ENCODE measurements at regions not wholly inside any gene's neighbourhood (a gene's known extent, or its start where the extent isn't known, plus 50 kb on each side); places are given as distances from the start of the nearest gene placed in this dataset.
"Not testable (repeated sequence)": the region's sequence is repeated elsewhere in the genome, so short reads cannot be mapped to it uniquely, and the experiment has no call there.

GRCh38 chr11:129637983-129638776 lies 177.5 kb upstream of the TMEM45B start:
- Mint-ChIP-seq H3K4me3 (no peak overlapping the region), H3K27me3 (peaks cover 3% of the 10 kb centered on the region), H3K9me3 (peaks cover 3% of the 10 kb centered on the region), H3K27ac (peak overlapping the region; percentile 76), H3K4me1 (ENCODE audit: low read depth) (peaks cover 64% of the 10 kb centered on the region), H3K36me3 (ENCODE audit: low read depth) (peaks cover 2% of the 10 kb centered on the region)
- no peak for DNase-seq

GRCh38 chr11:129639300-129639699 lies 176.3 kb upstream of the TMEM45B start:
- Mint-ChIP-seq H3K36me3 (ENCODE audit: low read depth) (peaks cover 2% of the 10 kb centered on the region), H3K4me1 (ENCODE audit: low read depth) (peaks cover 75% of the 10 kb centered on the region), H3K27ac (peak overlapping the region; percentile 85), H3K27me3 (peaks cover 4% of the 10 kb centered on the region), H3K9me3 (peaks cover 3% of the 10 kb centered on the region), H3K4me3 (no peak overlapping the region)
- no peak for DNase-seq

- no peak for DNase-seq
- Mint-ChIP-seq H3K36me3 (ENCODE audit: low read depth) (peaks cover 2% of the 10 kb centered on the region), H3K9me3 (peaks cover 3% of the 10 kb centered on the region), H3K4me3 (no peak overlapping the region), H3K27ac (peak overlapping the region; percentile 85), H3K4me1 (ENCODE audit: low read depth) (peaks cover 83% of the 10 kb centered on the region), H3K27me3 (peaks cover 10% of the 10 kb centered on the region)
These were observed 175.0 kb upstream of the TMEM45B start for GRCh38 chr11:129640671-129641070.

GRCh38 chr11:129643031-129643721 lies 172.5 kb upstream of the TMEM45B start:
- H3K4me3 Mint-ChIP-seq: peak overlapping the region; percentile 53
- peaks cover 3% of the 10 kb centered on the region for H3K9me3 Mint-ChIP-seq

GRCh38 chr11:129644326-129644725 lies 171.3 kb upstream of the TMEM45B start:
- H3K9me3 Mint-ChIP-seq: peaks cover 3% of the 10 kb centered on the region
- peak overlapping the region; percentile 76 for H3K27ac Mint-ChIP-seq
- H3K27me3 Mint-ChIP-seq: peaks cover 10% of the 10 kb centered on the region
- H3K36me3 Mint-ChIP-seq (ENCODE audit: low read depth): peaks cover 2% of the 10 kb centered on the region
- DNase-seq: no peak
- H3K4me3 Mint-ChIP-seq: no peak overlapping the region
- peaks cover 63% of the 10 kb centered on the region for H3K4me1 Mint-ChIP-seq (ENCODE audit: low read depth)

More at GRCh38 chr11:129643031-129643721, 172.5 kb upstream of the TMEM45B start:
- peaks cover 10% of the 10 kb centered on the region for H3K27me3 Mint-ChIP-seq
- peaks cover 2% of the 10 kb centered on the region for H3K36me3 Mint-ChIP-seq (ENCODE audit: low read depth)
- DNase-seq: no peak
- H3K27ac Mint-ChIP-seq: peak overlapping the region; percentile 95
- H3K4me1 Mint-ChIP-seq (ENCODE audit: low read depth): peaks cover 72% of the 10 kb centered on the region

- Mint-ChIP-seq H3K27me3 (peaks cover 10% of the 10 kb centered on the region), H3K36me3 (ENCODE audit: low read depth) (peaks cover 2% of the 10 kb centered on the region), H3K4me3 (no peak overlapping the region), H3K27ac (no peak overlapping the region), H3K9me3 (peaks cover 4% of the 10 kb centered on the region), H3K4me1 (ENCODE audit: low read depth) (peaks cover 47% of the 10 kb centered on the region)
- DNase-seq: no peak
These were observed 169.7 kb upstream of the TMEM45B start for GRCh38 chr11:129645943-129646342.

- H3K27ac Mint-ChIP-seq; H3K36me3 Mint-ChIP-seq (ENCODE audit: low read depth); DNase-seq; H3K27me3 Mint-ChIP-seq; H3K4me3 Mint-ChIP-seq; H3K4me1 Mint-ChIP-seq (ENCODE audit: low read depth): not testable (repeated sequence)
- peaks cover 20% of the 10 kb centered on the region for H3K9me3 Mint-ChIP-seq
These were observed 165.6 kb upstream of the TMEM45B start for GRCh38 chr11:129650044-129650443.

- no peak for DNase-seq
- Mint-ChIP-seq H3K4me3 (no peak overlapping the region), H3K4me1 (ENCODE audit: low read depth) (peaks cover 2% of the 10 kb centered on the region), H3K9me3 (peaks cover 38% of the 10 kb centered on the region), H3K36me3 (ENCODE audit: low read depth) (peaks cover 5% of the 10 kb centered on the region), H3K27ac (no peak overlapping the region), H3K27me3 (peaks cover 11% of the 10 kb centered on the region)
These were observed 162.8 kb upstream of the TMEM45B start for GRCh38 chr11:129652835-129653234.

- H3K36me3 Mint-ChIP-seq (ENCODE audit: low read depth): peaks cover 5% of the 10 kb centered on the region
- H3K4me3 Mint-ChIP-seq: no peak overlapping the region
- peaks cover 11% of the 10 kb centered on the region for H3K27me3 Mint-ChIP-seq
- H3K9me3 Mint-ChIP-seq: peaks cover 36% of the 10 kb centered on the region
- H3K4me1 Mint-ChIP-seq (ENCODE audit: low read depth): no peaks in the 10 kb centered on the region
- DNase-seq: no peak
- no peak overlapping the region for H3K27ac Mint-ChIP-seq
These were observed 160.3 kb upstream of the TMEM45B start for GRCh38 chr11:129655247-129655832.

GRCh38 chr11:129657866-129658525 lies 157.7 kb upstream of the TMEM45B start:
- no peak for DNase-seq
- Mint-ChIP-seq H3K27me3 (peaks cover 11% of the 10 kb centered on the region), H3K36me3 (ENCODE audit: low read depth) (peaks cover 3% of the 10 kb centered on the region), H3K27ac (no peak overlapping the region), H3K4me1 (ENCODE audit: low read depth) (no peaks in the 10 kb centered on the region), H3K4me3 (no peak overlapping the region), H3K9me3 (peaks cover 35% of the 10 kb centered on the region)

GRCh38 chr11:129658526-129658867 lies 157.2 kb upstream of the TMEM45B start:
- Mint-ChIP-seq H3K27me3 (peaks cover 11% of the 10 kb centered on the region), H3K9me3 (peaks cover 34% of the 10 kb centered on the region), H3K36me3 (ENCODE audit: low read depth) (peaks cover 3% of the 10 kb centered on the region), H3K4me3 (no peak overlapping the region), H3K27ac (no peak overlapping the region), H3K4me1 (ENCODE audit: low read depth) (no peaks in the 10 kb centered on the region)
- no peak for DNase-seq

- H3K27ac Mint-ChIP-seq: no peak overlapping the region
- DNase-seq: no peak
- H3K36me3 Mint-ChIP-seq (ENCODE audit: low read depth): no peaks in the 10 kb centered on the region
- peaks cover 7% of the 10 kb centered on the region for H3K27me3 Mint-ChIP-seq
- peaks cover 4% of the 10 kb centered on the region for H3K4me1 Mint-ChIP-seq (ENCODE audit: low read depth)
- no peaks in the 10 kb centered on the region for H3K9me3 Mint-ChIP-seq
- H3K4me3 Mint-ChIP-seq: no peak overlapping the region
These were observed 134.7 kb upstream of the TMEM45B start for GRCh38 chr11:129680907-129681306.

- Mint-ChIP-seq H3K4me3 (no peak overlapping the region), H3K4me1 (ENCODE audit: low read depth) (peaks cover 4% of the 10 kb centered on the region), H3K27ac (no peak overlapping the region), H3K36me3 (ENCODE audit: low read depth) (no peaks in the 10 kb centered on the region), H3K9me3 (no peaks in the 10 kb centered on the region), H3K27me3 (peaks cover 9% of the 10 kb centered on the region)
- DNase-seq: no peak
These were observed 134.1 kb upstream of the TMEM45B start for GRCh38 chr11:129681344-129682114.

GRCh38 chr11:129686269-129686668 lies 129.4 kb upstream of the TMEM45B start:
- no peaks in the 10 kb centered on the region for H3K4me1 Mint-ChIP-seq (ENCODE audit: low read depth)
- peaks cover 5% of the 10 kb centered on the region for H3K27me3 Mint-ChIP-seq
- H3K4me3 Mint-ChIP-seq: no peak overlapping the region
- H3K9me3 Mint-ChIP-seq: no peaks in the 10 kb centered on the region
- no peak for DNase-seq
- H3K36me3 Mint-ChIP-seq (ENCODE audit: low read depth): no peaks in the 10 kb centered on the region
- no peak overlapping the region for H3K27ac Mint-ChIP-seq

Measured in activated T-cell treated with anti-CD3 and anti-CD28 coated beads, Interleukin-2, amount 50 U/mL, for 24 hours (primary cell).